ENCODE measurements at regions not wholly inside any gene's neighbourhood (a gene's known extent, or its start where the extent isn't known, plus 50 kb on each side); places are given as distances from the start of the nearest gene placed in this dataset.

GRCh38 chr13:90091611-90092010 is 1255.9 kb upstream of the MIR17HG start:
- WGBS (ENCODE audit: insufficient coverage, low coverage, missing lambda C conversion rate), result under 1% methylated on average over 4 of the region's 4 CpGs
- H2AFZ ChIP-seq (ENCODE audit: low read depth, low read length), result no peak overlapping the region
- no peak for ATAC-seq

More at GRCh38 chr13:90091611-90092010, 1255.9 kb upstream of the MIR17HG start:
- Histone ChIP-seq H3K4me3 (no peak overlapping the region), H3K9ac (ENCODE audit: insufficient read depth in 1 of 2, low read depth in 2 of 2, low read length in 2 of 2) (no peak overlapping the region), H3K4me2 (ENCODE audit: insufficient read depth, low read length) (no peak overlapping the region), H3K36me3 (ENCODE audit: control insufficient read depth, insufficient read depth, low read length) (no peaks in the 10 kb centered on the region), H3K9me1 (ENCODE audit: control insufficient read depth, insufficient read depth, low read length) (no peaks in the 10 kb centered on the region), H3K79me2 (ENCODE audit: control insufficient read depth, insufficient read depth, low read length) (no peaks in the 10 kb centered on the region), H3K4me1 (replicated peaks in 1 of 2; ENCODE audit: control insufficient read depth in 2 of 2, insufficient read depth in 2 of 2, low read length in 2 of 2) (no peaks in the 10 kb centered on the region), H3K27ac (ENCODE audit: extremely low read depth, low read depth, low read length) (no peak overlapping the region), H3K9me3 (replicated peaks; ENCODE audit: control insufficient read depth, insufficient read depth, low read depth, low read length) (no peaks in the 10 kb centered on the region; the same call in none of the 2 replicates), H3K27me3 (ENCODE audit: control insufficient read depth in 2 of 2, insufficient read depth in 2 of 2, low read length in 2 of 2) (no peaks in the 10 kb centered on the region), H4K20me1 (replicated peaks; ENCODE audit: control insufficient read depth, insufficient read depth, low read length) (no peaks in the 10 kb centered on the region)
- TF ChIP-seq MED1 (CRISPR knock-in tag; IDR thresholded peaks at IDR 0.05; ENCODE audit: borderline replicate concordance) (no peak), ZNF785 (CRISPR knock-in tag; IDR thresholded peaks at IDR 0.05) (no peak), RUNX1 (IDR thresholded peaks at IDR 0.05; ENCODE audit: low read depth) (no peak), TAF7 (tag; IDR thresholded peaks at IDR 0.05) (no peak), ZBTB11 (CRISPR knock-in tag; IDR thresholded peaks at IDR 0.05) (no peak), SNAPC5 (CRISPR knock-in tag; IDR thresholded peaks at IDR 0.05) (no peak)
- intact Hi-C loops (cut with micrococcal nuclease) (no loop called here), in situ Hi-C loops (cut with MboI) (no loop called here)
- ChIA-PET CTCF (ENCODE audit: low intra/inter-chr PET ratio) (no interaction called here), POLR2A (no interaction called here)
- DNase-seq (ENCODE audit: extremely low read depth in 1 of 4, low spot score in 3 of 4) (no peak), FAIRE-seq (no peak)
- BruUV-seq (replicated peaks), result no TSS peak

All from K562 (cell line).